ENCODE measurements at regions not wholly inside any gene's neighbourhood (a gene's known extent, or its start where the extent isn't known, plus 50 kb on each side); places are given as distances from the start of the nearest gene placed in this dataset.

GRCh38 chr13:71306821-71307220 is 560.2 kb downstream of the DACH1 start:
- TF ChIP-seq CTCF (IDR thresholded peaks at IDR 0.05; ENCODE audit: low read depth, low read length), result no peak
- no peak for TF ChIP-seq EZH2phosphoT487 (IDR thresholded peaks at IDR 0.05; ENCODE audit: low read depth)

Data from OCI-LY3 (cell line).